Panc1 (cell line): ENCODE measurements at regions not wholly inside any gene's neighbourhood (a gene's known extent, or its start where the extent isn't known, plus 50 kb on each side); places are given as distances from the start of the nearest gene placed in this dataset.

Source experiments
- CTCF ChIP-seq: fragments of 450-650 bp; IDR thresholded peaks from 2 replicates; pipeline ENCODE4 v1.5.1; 2017; ENCODE audit warnings: mild to moderate bottlenecking
- POLR2AphosphoS5 ChIP-seq: IDR thresholded peaks from 2 replicates; pipeline ENCODE4 v1.6.1; 2012; ENCODE audit warnings: mild to moderate bottlenecking, low read depth, low read length, moderate library complexity

DNA sequence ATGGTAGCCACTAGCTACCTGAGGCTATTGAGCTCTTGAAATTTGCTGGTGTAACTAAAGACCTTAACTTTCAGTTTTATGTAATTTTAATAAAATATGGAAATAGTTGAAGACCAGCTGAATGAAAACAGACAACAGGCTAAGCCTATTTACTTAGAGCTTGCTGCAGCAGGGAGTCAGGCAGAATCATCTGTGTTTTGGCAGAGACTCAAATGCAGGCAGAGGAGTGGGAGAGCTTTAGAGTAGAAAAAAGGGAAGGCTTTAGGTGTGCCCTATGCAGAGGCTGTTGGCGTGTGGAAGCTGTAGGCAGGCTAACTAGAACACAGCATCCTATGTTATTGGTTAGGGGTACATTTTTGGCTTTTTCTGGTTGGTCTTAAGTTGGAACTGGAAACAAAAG, 304.9 kb upstream of the NBEA start:
- TF ChIP-seq CTCF (no peak), POLR2AphosphoS5 (no peak)
